Fibroblast of lung (primary cell): ENCODE measurements at regions not wholly inside any gene's neighbourhood (a gene's known extent, or its start where the extent isn't known, plus 50 kb on each side); places are given as distances from the start of the nearest gene placed in this dataset.

Experiments
- DNase-seq, 2 donors: peaks; one replicate each; pipeline versions ENCODE4 v3.0.0 to v3.0.0-alpha.2; 2010; ENCODE audit warnings: low read depth in 2 of 2
- H2AFZ ChIP-seq: 2 replicates; pipeline ENCODE4 v1.5.1; 2012; ENCODE audit warnings: low read length, control low read depth, inconsistent platforms
- H3K27ac ChIP-seq: 2 replicates; pipeline ENCODE4 v1.5.1; 2011; ENCODE audit warnings: low read length, control low read depth; ENCODE audit not compliant: insufficient read depth
- H3K27me3 ChIP-seq: 2 replicates; pipeline ENCODE4 v1.5.1; 2011; ENCODE audit warnings: mild to moderate bottlenecking, low read length; ENCODE audit not compliant: control insufficient read depth, insufficient read depth
- H3K36me3 ChIP-seq: 2 replicates; pipeline ENCODE4 v1.5.1; 2011; ENCODE audit warnings: low read length; ENCODE audit not compliant: control insufficient read depth, insufficient read depth
- H3K4me1 ChIP-seq: 2 replicates; pipeline ENCODE4 v1.5.1; 2011; ENCODE audit warnings: low read length; ENCODE audit not compliant: control insufficient read depth, insufficient read depth; ENCODE audit errors: extremely low read depth
- H3K4me2 ChIP-seq: 2 replicates; pipeline ENCODE4 v1.5.1; 2011; ENCODE audit warnings: low read length, control low read depth; ENCODE audit not compliant: insufficient read depth; ENCODE audit errors: extremely low read depth
- H3K4me3 ChIP-seq, 4 experiments: fragments of 200-600 bp in 1 of 4; sonication (generic) in 1 of 4; replicated peaks in 1 of 4; 2 replicates each; pipeline ENCODE4 v1.5.1; 2011 to 2016; ENCODE audit warnings: low read length in 4 of 4, low read depth in 3 of 4, mild to moderate bottlenecking in 3 of 4, control low read depth in 2 of 4, inconsistent platforms in 1 of 4, mixed read lengths in 1 of 4; ENCODE audit not compliant: insufficient read depth in 1 of 4; ENCODE audit errors: control extremely low read depth in 1 of 4
- H3K79me2 ChIP-seq: 2 replicates; pipeline ENCODE4 v1.5.1; 2012; ENCODE audit warnings: mild to moderate bottlenecking, low read length, inconsistent platforms; ENCODE audit not compliant: control insufficient read depth, insufficient read depth
- H3K9ac ChIP-seq: 2 replicates; pipeline ENCODE4 v1.5.1; 2011; ENCODE audit warnings: mild to moderate bottlenecking, low read length, control low read depth; ENCODE audit not compliant: insufficient read depth
- H3K9me3 ChIP-seq: 2 replicates; pipeline ENCODE4 v1.5.1; 2012; ENCODE audit warnings: low read depth, low read length; ENCODE audit not compliant: control insufficient read depth, insufficient read depth
- H4K20me1 ChIP-seq: 2 replicates; pipeline ENCODE4 v1.5.1; 2011; ENCODE audit warnings: low read length; ENCODE audit not compliant: control insufficient read depth, insufficient read depth; ENCODE audit errors: extremely low read depth
- CTCF ChIP-seq, 2 donors: IDR thresholded peaks in 1 of 2; conservative IDR thresholded peaks in 1 of 2; 1 replicate in 1 of 2; 2 replicates in 1 of 2; pipeline ENCODE4 v1.5.1; 2011 to 2012; ENCODE audit warnings: low read length in 2 of 2, control low read depth in 1 of 2, inconsistent platforms in 1 of 2, low read depth in 1 of 2, mild to moderate bottlenecking in 1 of 2
- EZH2 ChIP-seq: IDR thresholded peaks from 2 replicates; pipeline ENCODE4 v1.5.1; 2012; ENCODE audit warnings: low read length, control low read depth, mild to moderate bottlenecking; ENCODE audit errors: missing control alignments

- no peak for TF ChIP-seq CTCF (conservative IDR thresholded peaks at IDR 0.05 in 1 of 2, IDR thresholded peaks at IDR 0.05 in 1 of 2; ENCODE audit: low read depth in 1 of 2, low read length in 2 of 2)
- no peak for TF ChIP-seq EZH2
- Histone ChIP-seq H3K4me1 (no peaks in the 10 kb centered on the region), H3K27me3 (no peaks in the 10 kb centered on the region), H2AFZ (no peak overlapping the region), H3K9me3 (no peaks in the 10 kb centered on the region), H4K20me1 (no peaks in the 10 kb centered on the region), H3K4me2 (no peak overlapping the region), H3K36me3 (no peaks in the 10 kb centered on the region), H3K9ac (no peak overlapping the region), H3K79me2 (no peaks in the 10 kb centered on the region), H3K27ac (no peak overlapping the region), H3K4me3 (no peak overlapping the region)
- no peak for DNase-seq
These were observed 66.1 kb upstream of the BARHL2 start for GRCh38 chr1:90783181-90783580.

GRCh38 chr1:90782046-90782445 lies 64.9 kb upstream of the BARHL2 start:
- H3K4me1 ChIP-seq, result no peaks in the 10 kb centered on the region
- no peak overlapping the region for H3K27ac ChIP-seq
- H3K4me2 ChIP-seq, result no peak overlapping the region
- H3K36me3 ChIP-seq, result no peaks in the 10 kb centered on the region
- no peaks in the 10 kb centered on the region for H4K20me1 ChIP-seq
- H3K9ac ChIP-seq, result no peak overlapping the region
- no peaks in the 10 kb centered on the region for H3K9me3 ChIP-seq
- H3K79me2 ChIP-seq, result no peaks in the 10 kb centered on the region
- H2AFZ ChIP-seq, result no peak overlapping the region
- DNase-seq, result no peak
- H3K4me3 ChIP-seq, result no peak overlapping the region
- TF ChIP-seq CTCF (conservative IDR thresholded peaks at IDR 0.05 in 1 of 2, IDR thresholded peaks at IDR 0.05 in 1 of 2; ENCODE audit: low read depth in 1 of 2, low read length in 2 of 2) (no peak), EZH2 (no peak)
- H3K27me3 ChIP-seq, result no peaks in the 10 kb centered on the region

DNA sequence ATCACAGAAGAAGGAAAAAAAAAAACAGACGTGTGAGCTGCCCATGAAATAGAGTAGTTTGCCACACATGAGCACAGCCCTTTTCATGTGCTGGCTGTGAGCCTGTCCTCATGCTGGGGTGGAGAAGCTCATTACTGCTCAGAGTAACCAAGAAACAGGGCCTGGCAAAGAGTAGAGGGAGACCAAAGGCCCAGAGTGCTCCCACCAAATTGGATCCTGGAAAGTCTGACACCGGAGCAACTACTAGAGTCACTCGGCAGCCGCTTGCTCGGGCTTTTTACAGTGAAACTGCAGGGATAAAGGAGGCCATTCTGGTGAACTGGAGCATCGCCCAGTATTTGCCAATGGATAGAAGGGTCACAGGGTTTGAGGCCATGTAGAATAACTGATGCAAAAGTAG lies 64.4 kb upstream of the BARHL2 start:
- no peaks in the 10 kb centered on the region for H3K4me1 ChIP-seq
- no peaks in the 10 kb centered on the region for H3K27me3 ChIP-seq
- H2AFZ ChIP-seq, result no peak overlapping the region
- DNase-seq, result no peak
- no peak overlapping the region for H3K4me2 ChIP-seq
- no peaks in the 10 kb centered on the region for H3K36me3 ChIP-seq
- no peak overlapping the region for H3K27ac ChIP-seq
- H3K9me3 ChIP-seq, result no peaks in the 10 kb centered on the region
- no peak for TF ChIP-seq CTCF (conservative IDR thresholded peaks at IDR 0.05 in 1 of 2, IDR thresholded peaks at IDR 0.05 in 1 of 2; ENCODE audit: low read depth in 1 of 2, low read length in 2 of 2)
- no peak for TF ChIP-seq EZH2
- no peaks in the 10 kb centered on the region for H4K20me1 ChIP-seq
- H3K4me3 ChIP-seq, result no peak overlapping the region
- H3K79me2 ChIP-seq, result no peaks in the 10 kb centered on the region
- H3K9ac ChIP-seq, result no peak overlapping the region
